CD4-positive, alpha-beta T cell treated with Interleukin-6 at 100 ng/mL for 8 hours (primary cell): ENCODE measurements at regions not wholly inside any gene's neighbourhood (a gene's known extent, or its start where the extent isn't known, plus 50 kb on each side); places are given as distances from the start of the nearest gene placed in this dataset.
A peak's percentile ranks its signal among the peaks of the same experiment; 100 is the strongest.
"Not testable (repeated sequence)": the region's sequence is repeated elsewhere in the genome, so short reads cannot be mapped to it uniquely, and the experiment has no call there.

Source experiments
- DNase-seq: peaks from one replicate; pipeline ENCODE4 v3.0.0-alpha.2; 2020; ENCODE audit warnings: mixed read lengths, low spot score

GRCh38 chr12:38016602-38017001, 300.0 kb upstream of the ALG10B start:
- DNase-seq: no peak

- DNase-seq: no peak
Measured at GRCh38 chr12:38025916-38026315, 290.7 kb upstream of the ALG10B start.

- DNase-seq: no peak
Measured at GRCh38 chr12:38053113-38053512, 263.5 kb upstream of the ALG10B start.

- no peak for DNase-seq
Measured at GRCh38 chr12:38053655-38054464, 262.7 kb upstream of the ALG10B start.

- DNase-seq: no peak
Measured at GRCh38 chr12:38056701-38057689, 259.6 kb upstream of the ALG10B start.

GRCh38 chr12:38099686-38100085, 216.9 kb upstream of the ALG10B start:
- DNase-seq: no peak

GRCh38 chr12:38101753-38102152, 214.8 kb upstream of the ALG10B start:
- DNase-seq: no peak

GRCh38 chr12:38102197-38102596, 214.4 kb upstream of the ALG10B start:
- DNase-seq: no peak

GRCh38 chr12:38110026-38110699, 206.4 kb upstream of the ALG10B start:
- DNase-seq: no peak

GRCh38 chr12:38113991-38114390, 202.6 kb upstream of the ALG10B start:
- no peak for DNase-seq

- no peak for DNase-seq
Measured at GRCh38 chr12:38116968-38117367, 199.6 kb upstream of the ALG10B start.

GRCh38 chr12:38118632-38119031, 197.9 kb upstream of the ALG10B start:
- DNase-seq: no peak

- DNase-seq: no peak
Measured at GRCh38 chr12:38120438-38120837, 196.1 kb upstream of the ALG10B start.

GRCh38 chr12:38123028-38123427, 193.5 kb upstream of the ALG10B start:
- not testable (repeated sequence) for DNase-seq

- DNase-seq: no peak
Measured at GRCh38 chr12:38123566-38124246, 192.9 kb upstream of the ALG10B start.

- DNase-seq: no peak
Measured at GRCh38 chr12:38124247-38125012, 192.1 kb upstream of the ALG10B start.

GRCh38 chr12:38132139-38132538, 184.4 kb upstream of the ALG10B start:
- no peak for DNase-seq

GRCh38 chr12:38137287-38137686, 179.3 kb upstream of the ALG10B start:
- no peak for DNase-seq

- no peak for DNase-seq
Measured at GRCh38 chr12:38137716-38138115, 178.9 kb upstream of the ALG10B start.

- peak; percentile 54 for DNase-seq
Measured at GRCh38 chr12:38138225-38139221, 178.1 kb upstream of the ALG10B start.
